Transverse colon (tissue), 4 donors: ENCODE measurements at regions not wholly inside any gene's neighbourhood (a gene's known extent, or its start where the extent isn't known, plus 50 kb on each side); places are given as distances from the start of the nearest gene placed in this dataset.

Source experiments
- POLR2A ChIP-seq: fragments of 450-650 bp; IDR thresholded peaks from one replicate; pipeline ENCODE4 v1.6.1; 2016; ENCODE audit warnings: antibody characterized with exemption, mild to moderate bottlenecking, moderate library complexity
- POLR2AphosphoS5 ChIP-seq, 3 donors: sonication (generic); formaldehyde crosslinking; IDR thresholded peaks; one replicate each; pipeline ENCODE4 v1.6.1; 2016; ENCODE audit warnings: antibody characterized with exemption in 3 of 3
- TF ChIP-seq, protein P1 (sequence below), 5 experiments: fragments of 200-600 bp in 3 of 5; fragments of 450-650 bp in 2 of 5; sonication (generic) in 3 of 5; IDR thresholded peaks; 1 replicate in 2 of 5; 2 replicates in 3 of 5; pipeline ENCODE4 v1.5.1; 2016 to 2017; ENCODE audit warnings: antibody characterized with exemption in 5 of 5, inconsistent platforms in 3 of 5, mild to moderate bottlenecking in 2 of 5, moderate library complexity in 1 of 5

DNA sequence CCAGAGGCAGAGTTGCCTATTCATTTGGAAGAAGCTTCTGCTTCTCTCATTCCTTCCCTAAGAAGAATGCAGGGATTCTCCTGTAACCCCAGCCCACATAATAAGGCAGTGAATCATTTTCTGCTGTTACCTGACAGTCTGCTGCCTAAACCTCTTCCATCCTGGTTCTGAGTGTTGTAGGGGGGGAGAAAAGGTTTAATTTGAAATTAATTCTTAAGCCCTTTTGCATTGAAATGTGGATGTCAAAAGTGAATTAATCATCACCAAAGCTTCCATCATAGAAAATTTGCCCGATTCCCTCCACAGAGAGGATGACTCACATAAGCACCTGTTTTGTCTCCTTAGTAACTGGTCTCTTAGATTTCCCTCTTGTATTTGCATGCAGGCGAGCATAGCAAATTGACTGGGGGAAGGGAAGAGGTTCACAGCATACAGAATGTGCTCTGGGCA lies 146.7 kb upstream of the FNDC3A start:
- TF ChIP-seq, protein P1, sequence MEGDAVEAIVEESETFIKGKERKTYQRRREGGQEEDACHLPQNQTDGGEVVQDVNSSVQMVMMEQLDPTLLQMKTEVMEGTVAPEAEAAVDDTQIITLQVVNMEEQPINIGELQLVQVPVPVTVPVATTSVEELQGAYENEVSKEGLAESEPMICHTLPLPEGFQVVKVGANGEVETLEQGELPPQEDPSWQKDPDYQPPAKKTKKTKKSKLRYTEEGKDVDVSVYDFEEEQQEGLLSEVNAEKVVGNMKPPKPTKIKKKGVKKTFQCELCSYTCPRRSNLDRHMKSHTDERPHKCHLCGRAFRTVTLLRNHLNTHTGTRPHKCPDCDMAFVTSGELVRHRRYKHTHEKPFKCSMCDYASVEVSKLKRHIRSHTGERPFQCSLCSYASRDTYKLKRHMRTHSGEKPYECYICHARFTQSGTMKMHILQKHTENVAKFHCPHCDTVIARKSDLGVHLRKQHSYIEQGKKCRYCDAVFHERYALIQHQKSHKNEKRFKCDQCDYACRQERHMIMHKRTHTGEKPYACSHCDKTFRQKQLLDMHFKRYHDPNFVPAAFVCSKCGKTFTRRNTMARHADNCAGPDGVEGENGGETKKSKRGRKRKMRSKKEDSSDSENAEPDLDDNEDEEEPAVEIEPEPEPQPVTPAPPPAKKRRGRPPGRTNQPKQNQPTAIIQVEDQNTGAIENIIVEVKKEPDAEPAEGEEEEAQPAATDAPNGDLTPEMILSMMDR (IDR thresholded peaks at IDR 0.05), result no peak
- TF ChIP-seq POLR2AphosphoS5 (IDR thresholded peaks at IDR 0.05) (no peak), POLR2A (no peak)
